ENCODE measurements at regions not wholly inside any gene's neighbourhood (a gene's known extent, or its start where the extent isn't known, plus 50 kb on each side); places are given as distances from the start of the nearest gene placed in this dataset.

- H3K27ac ChIP-seq = no peak overlapping the region
- ATAC-seq = no peak
- intact Hi-C loops (cut with DNase I) = no loop called here
Measured at GRCh38 chr3:40593351-40593750, 68.6 kb downstream of the ZNF621 start.

DNA sequence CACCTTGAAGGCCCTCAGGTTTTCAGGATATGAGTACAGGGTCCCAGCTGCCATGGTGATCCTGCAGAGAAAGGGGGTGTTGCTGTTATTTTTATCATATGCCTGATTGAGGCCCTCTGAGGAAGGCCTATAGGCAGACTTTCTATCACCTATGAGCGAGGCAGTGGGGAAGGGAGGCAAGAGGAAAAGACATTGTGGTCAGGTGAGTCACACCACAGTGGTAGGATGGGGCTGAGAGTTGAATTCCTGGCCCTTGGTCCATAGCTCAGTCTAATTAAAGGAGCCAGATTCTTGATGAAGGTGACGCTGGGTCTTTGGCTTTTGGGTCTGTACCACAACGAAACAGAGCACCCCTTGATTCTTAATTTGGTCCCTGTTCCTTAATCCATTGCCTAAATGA lies 72.7 kb downstream of the ZNF621 start:
- no peaks in the 10 kb centered on the region for H3K36me3 ChIP-seq (ENCODE audit: insufficient read depth in 1 of 2, low read depth in 1 of 2)
- no peak overlapping the region for H3K4me3 ChIP-seq
- no peaks in the 10 kb centered on the region for H3K4me1 ChIP-seq
- no peak for ATAC-seq
- H3K27ac ChIP-seq = no peak overlapping the region
- intact Hi-C loops (cut with DNase I) = no loop called here
- TF ChIP-seq, protein P1, sequence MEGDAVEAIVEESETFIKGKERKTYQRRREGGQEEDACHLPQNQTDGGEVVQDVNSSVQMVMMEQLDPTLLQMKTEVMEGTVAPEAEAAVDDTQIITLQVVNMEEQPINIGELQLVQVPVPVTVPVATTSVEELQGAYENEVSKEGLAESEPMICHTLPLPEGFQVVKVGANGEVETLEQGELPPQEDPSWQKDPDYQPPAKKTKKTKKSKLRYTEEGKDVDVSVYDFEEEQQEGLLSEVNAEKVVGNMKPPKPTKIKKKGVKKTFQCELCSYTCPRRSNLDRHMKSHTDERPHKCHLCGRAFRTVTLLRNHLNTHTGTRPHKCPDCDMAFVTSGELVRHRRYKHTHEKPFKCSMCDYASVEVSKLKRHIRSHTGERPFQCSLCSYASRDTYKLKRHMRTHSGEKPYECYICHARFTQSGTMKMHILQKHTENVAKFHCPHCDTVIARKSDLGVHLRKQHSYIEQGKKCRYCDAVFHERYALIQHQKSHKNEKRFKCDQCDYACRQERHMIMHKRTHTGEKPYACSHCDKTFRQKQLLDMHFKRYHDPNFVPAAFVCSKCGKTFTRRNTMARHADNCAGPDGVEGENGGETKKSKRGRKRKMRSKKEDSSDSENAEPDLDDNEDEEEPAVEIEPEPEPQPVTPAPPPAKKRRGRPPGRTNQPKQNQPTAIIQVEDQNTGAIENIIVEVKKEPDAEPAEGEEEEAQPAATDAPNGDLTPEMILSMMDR (IDR thresholded peaks at IDR 0.05) = no peak
- DNase-seq = no peak
- H3K27me3 ChIP-seq (ENCODE audit: insufficient read depth in 3 of 3, low read length in 2 of 3) = no peaks in the 10 kb centered on the region
- WGBS, 3 donors = 93 to 98% (median 95%) methylated on average over 3 of the region's 3 CpGs
- no peaks in the 10 kb centered on the region for H3K9me3 ChIP-seq

More at GRCh38 chr3:40593351-40593750, 68.6 kb downstream of the ZNF621 start:
- H3K36me3 ChIP-seq (ENCODE audit: insufficient read depth in 1 of 2, low read depth in 1 of 2) = no peaks in the 10 kb centered on the region
- H3K9me3 ChIP-seq = no peaks in the 10 kb centered on the region
- no peaks in the 10 kb centered on the region for H3K27me3 ChIP-seq (ENCODE audit: insufficient read depth in 3 of 3, low read length in 2 of 3)
- H3K4me1 ChIP-seq = no peaks in the 10 kb centered on the region
- TF ChIP-seq, protein P1 (IDR thresholded peaks at IDR 0.05) = no peak
- no peak overlapping the region for H3K4me3 ChIP-seq
- 66 to 74% (median 67%) methylated on average over 4 of the region's 4 CpGs for WGBS, 3 donors
- DNase-seq = no peak

DNA sequence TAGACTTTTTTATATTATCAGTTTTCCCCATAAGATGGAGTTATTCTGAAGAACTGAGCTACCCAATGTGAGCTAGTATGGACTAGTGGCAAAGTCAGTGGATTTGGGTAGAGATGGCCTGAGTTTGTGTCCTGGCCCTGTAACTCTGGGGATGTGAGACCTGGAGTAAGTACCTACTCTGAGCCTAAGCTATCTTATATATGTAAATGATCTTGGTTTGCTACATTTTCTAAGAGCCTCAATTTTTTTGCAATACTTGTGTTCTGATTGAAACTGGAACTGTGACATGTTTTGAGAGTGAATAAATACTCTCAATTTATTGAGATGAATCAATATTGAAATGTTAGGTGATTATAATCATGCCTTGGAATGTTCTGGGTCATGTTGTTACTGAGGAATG lies 73.6 kb downstream of the ZNF621 start:
- TF ChIP-seq, protein P1 (IDR thresholded peaks at IDR 0.05) = no peak
- H3K27ac ChIP-seq = no peak overlapping the region
- H3K27me3 ChIP-seq (ENCODE audit: insufficient read depth in 3 of 3, low read length in 2 of 3) = no peaks in the 10 kb centered on the region
- intact Hi-C loops (cut with DNase I) = no loop called here
- no peaks in the 10 kb centered on the region for H3K36me3 ChIP-seq (ENCODE audit: insufficient read depth in 1 of 2, low read depth in 1 of 2)
- no peaks in the 10 kb centered on the region for H3K4me1 ChIP-seq
- H3K4me3 ChIP-seq = no peak overlapping the region
- H3K9me3 ChIP-seq = no peaks in the 10 kb centered on the region
- DNase-seq (no peak), ATAC-seq (no peak)

DNA sequence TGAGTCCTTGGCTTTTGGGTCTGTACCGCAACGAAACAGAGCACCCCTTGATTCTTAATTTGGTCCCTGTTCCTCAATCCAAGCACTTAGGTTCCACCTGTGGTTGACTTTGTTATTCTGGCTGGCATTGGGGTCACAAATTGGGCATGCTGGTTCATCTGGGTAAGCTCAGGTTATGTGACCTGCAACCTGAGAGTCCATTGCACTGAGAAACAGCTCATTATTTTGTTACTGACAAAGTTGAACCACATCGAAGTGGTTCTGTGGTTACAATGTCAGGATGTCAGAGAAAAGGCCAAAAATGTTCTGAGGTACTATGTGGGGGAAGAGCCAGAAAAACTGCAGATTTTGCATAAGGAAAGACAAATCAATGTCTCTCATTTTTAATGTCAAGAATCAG lies 74.2 kb downstream of the ZNF621 start:
- TF ChIP-seq, protein P1 (IDR thresholded peaks at IDR 0.05) = no peak
- intact Hi-C loops (cut with DNase I) = no loop called here

DNA sequence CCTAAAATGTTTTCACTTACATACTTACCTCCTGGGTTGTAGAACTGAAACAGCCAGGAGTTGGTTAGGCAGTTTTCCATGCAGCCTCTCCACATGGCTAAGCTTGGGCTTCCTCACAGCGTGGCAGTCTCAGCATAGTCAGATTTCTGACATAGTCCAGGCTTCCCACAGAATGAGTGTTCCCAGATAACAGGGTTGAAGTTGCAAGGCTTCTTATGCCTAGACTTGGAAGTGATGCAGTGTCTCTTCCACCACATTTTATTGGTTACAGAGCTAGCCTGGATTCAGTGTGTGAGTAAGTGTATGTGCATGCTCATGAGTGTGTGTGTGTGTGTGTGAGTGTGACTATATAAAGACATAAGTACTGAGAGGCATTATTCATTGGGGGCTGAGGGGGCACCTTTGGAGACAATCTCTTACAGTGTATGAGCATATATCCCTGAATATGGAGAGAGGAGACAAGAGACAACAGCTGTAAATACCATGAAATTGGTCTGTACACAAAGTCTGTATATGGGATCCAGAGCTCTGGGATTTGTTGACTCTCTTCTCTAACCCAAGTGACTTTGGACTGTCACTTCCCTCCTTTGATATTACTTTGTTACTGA lies 78.1 kb downstream of the ZNF621 start:
- intact Hi-C loops (cut with DNase I) = no loop called here
- WGBS, 3 donors = 84 to 93% (median 92%) methylated on average over 1 of the region's 1 CpG
- TF ChIP-seq, protein P1 (IDR thresholded peaks at IDR 0.05) = no peak
- Histone ChIP-seq H3K4me1 (no peaks in the 10 kb centered on the region), H3K27ac (no peak overlapping the region), H3K9me3 (no peaks in the 10 kb centered on the region), H3K36me3 (ENCODE audit: insufficient read depth in 1 of 2, low read depth in 1 of 2) (no peaks in the 10 kb centered on the region), H3K4me3 (no peak overlapping the region), H3K27me3 (ENCODE audit: insufficient read depth in 3 of 3, low read length in 2 of 3) (no peaks in the 10 kb centered on the region)
- ATAC-seq (no peak), DNase-seq (no peak)

More for the DNA sequence above, 74.2 kb downstream of the ZNF621 start:
- Histone ChIP-seq H3K27ac (no peak overlapping the region), H3K4me3 (no peak overlapping the region), H3K36me3 (ENCODE audit: insufficient read depth in 1 of 2, low read depth in 1 of 2) (no peaks in the 10 kb centered on the region), H3K9me3 (no peaks in the 10 kb centered on the region), H3K27me3 (ENCODE audit: insufficient read depth in 3 of 3, low read length in 2 of 3) (no peaks in the 10 kb centered on the region), H3K4me1 (no peaks in the 10 kb centered on the region)
- DNase-seq = no peak
- 86 to 87% (median 86%) methylated on average over 3 of the region's 3 CpGs for WGBS, 3 donors
- no peak for ATAC-seq
